GM12878 (cell line): ENCODE measurements at regions not wholly inside any gene's neighbourhood (a gene's known extent, or its start where the extent isn't known, plus 50 kb on each side); places are given as distances from the start of the nearest gene placed in this dataset.

Source experiments
- ATAC-seq: fragments of 200-7000 bp; cut with Tn5 transposase; 3 replicates; pipeline ENCODE4 v1.9.1; 2020; ENCODE audit warnings: mild to moderate bottlenecking, moderate library complexity
- BruUV-seq: library from RNA; stranded (reverse); fragments of 400-500 nt; replicated peaks from 2 replicates; lab custom pipeline; 2021; lab: Mats Ljungman, UMichigan
- CTCF ChIA-PET: fragments of 300-600 bp; sonication (Branson Sonifier 250); formaldehyde crosslinking; extraction: SDS; loops from one replicate; lab custom pipeline; 2021; ENCODE audit warnings: inconsistent platforms; lab: Yijun Ruan, JAX
- POLR2A ChIA-PET: fragments of 350-600 bp; formaldehyde crosslinking; extraction: SDS; loops from one replicate; lab custom pipeline; 2021; ENCODE audit warnings: inconsistent platforms; lab: Charles Lee
- RAD21 ChIA-PET: fragments of 300-600 bp; sonication (Branson Sonifier 250); formaldehyde crosslinking; loops from one replicate; lab custom pipeline; 2023; ENCODE audit warnings: antibody characterized with exemption; ENCODE audit not compliant: unreplicated experiment; lab: Charles Lee
- SMC1A ChIA-PET: fragments of 300-600 bp; sonication (Branson Sonifier 250); formaldehyde crosslinking; loops from one replicate; lab custom pipeline; 2023; ENCODE audit not compliant: unreplicated experiment, uncharacterized antibody; lab: Charles Lee
- DNase-seq: peaks from one replicate; pipeline ENCODE4 v3.0.0-alpha.2; 2011; ENCODE audit warnings: low read depth, low spot score
- FAIRE-seq: peaks from 3 replicates; lab custom pipeline; 2011; peaks lifted over from hg19 to GRCh38; lab: Jason Lieb, UNC
- H2AFZ ChIP-seq: 2 replicates; pipeline ENCODE4 v1.6.0; 2011; ENCODE audit warnings: low read depth, low read length, control low read depth; ENCODE audit not compliant: control insufficient read depth
- H3K27ac ChIP-seq: 2 replicates; pipeline ENCODE4 v1.5.1; 2011; ENCODE audit warnings: control low read depth; ENCODE audit not compliant: control insufficient read depth, insufficient read depth
- H3K27me3 ChIP-seq, 2 experiments: replicated peaks in 1 of 2; 2 replicates each; pipeline versions ENCODE4 v1.6.0 to v1.6.1; 2011; ENCODE audit warnings: low read length in 1 of 2; ENCODE audit not compliant: control insufficient read depth in 2 of 2, insufficient read depth in 2 of 2
- H3K36me3 ChIP-seq, 2 experiments: 2 replicates each; pipeline ENCODE4 v1.5.1; 2011; ENCODE audit warnings: low read length in 1 of 2; ENCODE audit not compliant: control insufficient read depth in 2 of 2, insufficient read depth in 2 of 2
- H3K4me1 ChIP-seq: 2 replicates; pipeline ENCODE4 v1.6.1; 2011; ENCODE audit warnings: mild to moderate bottlenecking, low read length, moderate library complexity, mixed read lengths; ENCODE audit not compliant: control insufficient read depth, insufficient read depth
- H3K4me2 ChIP-seq: 2 replicates; pipeline ENCODE4 v1.6.0; 2011; ENCODE audit warnings: control low read depth; ENCODE audit not compliant: control insufficient read depth, insufficient read depth
- H3K4me3 ChIP-seq: fragments of 200-600 bp; sonication (generic); 2 replicates; pipeline ENCODE4 v1.5.1; 2016
- H3K79me2 ChIP-seq: 2 replicates; pipeline ENCODE4 v1.6.0; 2011; ENCODE audit warnings: low read length; ENCODE audit not compliant: control insufficient read depth, insufficient read depth
- H3K9ac ChIP-seq: 2 replicates; pipeline ENCODE4 v1.8.0; 2011; ENCODE audit warnings: low read length, control low read depth, mixed read lengths; ENCODE audit not compliant: control insufficient read depth, insufficient read depth
- H3K9me3 ChIP-seq: replicated peaks from 3 replicates; pipeline ENCODE4 v1.5.1; 2011; ENCODE audit warnings: mild to moderate bottlenecking, low read length; ENCODE audit not compliant: control insufficient read depth, insufficient read depth
- H4K20me1 ChIP-seq: 2 replicates; pipeline ENCODE4 v1.6.0; 2011; ENCODE audit not compliant: control insufficient read depth, insufficient read depth
- BHLHE40 ChIP-seq, 2 experiments: fragments of 450-650 bp in 1 of 2; IDR thresholded peaks; 2 replicates each; pipeline ENCODE4 v1.6.1; 2011 to 2017; ENCODE audit warnings: low read depth in 2 of 2, borderline replicate concordance in 1 of 2, improper control_type of control experiment in 1 of 2, low read length in 1 of 2, mild to moderate bottlenecking in 1 of 2
- CTCF ChIP-seq, 3 experiments: IDR thresholded peaks in 2 of 3; conservative IDR thresholded peaks in 1 of 3; 2 replicates each; pipeline ENCODE4 v1.5.1; 2011; ENCODE audit warnings: low read depth in 3 of 3, low read length in 3 of 3, mild to moderate bottlenecking in 3 of 3, control low read depth in 2 of 3, moderate library complexity in 2 of 3, inconsistent platforms in 1 of 3, mixed read lengths in 1 of 3; ENCODE audit not compliant: control insufficient read depth in 2 of 3, insufficient read depth in 1 of 3; ENCODE audit errors: extremely low read depth in 1 of 3
- EGR1 ChIP-seq, 2 experiments: IDR thresholded peaks; 1 replicate in 1 of 2; 2 replicates in 1 of 2; pipeline ENCODE4 v1.6.1; 2011 to 2012; ENCODE audit warnings: low read depth in 2 of 2, low read length in 2 of 2, borderline replicate concordance in 1 of 2, mild to moderate bottlenecking in 1 of 2, moderate library complexity in 1 of 2
- ESRRA ChIP-seq: IDR thresholded peaks from 2 replicates; pipeline ENCODE4 v1.6.1; 2012; ENCODE audit warnings: mild to moderate bottlenecking, low read length, improper control_type of control experiment
- IKZF1 ChIP-seq: fragments of 450-650 bp; conservative IDR thresholded peaks from 2 replicates; pipeline ENCODE4 v1.6.1; 2017; ENCODE audit warnings: antibody characterized with exemption, mild to moderate bottlenecking
- NR2C1 ChIP-seq: fragments of 450-650 bp; IDR thresholded peaks from 2 replicates; pipeline ENCODE4 v1.6.1; 2017; ENCODE audit warnings: antibody characterized with exemption, mild to moderate bottlenecking, moderate library complexity
- RELA ChIP-seq: fragments of 450-650 bp; IDR thresholded peaks from 2 replicates; pipeline ENCODE4 v1.8.0; 2014; ENCODE audit warnings: borderline replicate concordance; ENCODE audit not compliant: partially characterized antibody
- SPI1 ChIP-seq: IDR thresholded peaks from 2 replicates; pipeline ENCODE4 v1.6.1; 2011; ENCODE audit warnings: low read depth, mild to moderate bottlenecking, low read length, moderate library complexity, borderline replicate concordance; ENCODE audit not compliant: insufficient read depth
- ZNF384 ChIP-seq: IDR thresholded peaks from 2 replicates; pipeline ENCODE4 v1.6.1; 2012; ENCODE audit warnings: low read depth, mild to moderate bottlenecking, low read length, improper control_type of control experiment, borderline replicate concordance
- WGBS: methylation state at CpG from one replicate; pipeline ENCODE4 v1.1.6; 2016; ENCODE audit warnings: low lambda C conversion rate; ENCODE audit not compliant: insufficient replicate concordance, insufficient coverage; ENCODE audit errors: missing lambda C conversion rate; 5-methylcytosine and 5-hydroxymethylcytosine counted together
- in situ Hi-C: fragments of 300-500 bp; cut with MboI; formaldehyde crosslinking; loops from 9 replicates; pipeline ENCODE4 v1.14.3; 2018; ENCODE audit warnings: mixed read lengths
- intact Hi-C: fragments of 100-400 bp; cut with micrococcal nuclease; formaldehyde crosslinking; loops from one replicate; pipeline ENCODE4 v1.14.2; 2022; ENCODE audit not compliant: unreplicated experiment
- TF ChIP-seq, protein P1 (sequence below): fragments of 450-650 bp; IDR thresholded peaks from 2 replicates; pipeline ENCODE4 v1.6.1; 2016; ENCODE audit warnings: mild to moderate bottlenecking

DNA sequence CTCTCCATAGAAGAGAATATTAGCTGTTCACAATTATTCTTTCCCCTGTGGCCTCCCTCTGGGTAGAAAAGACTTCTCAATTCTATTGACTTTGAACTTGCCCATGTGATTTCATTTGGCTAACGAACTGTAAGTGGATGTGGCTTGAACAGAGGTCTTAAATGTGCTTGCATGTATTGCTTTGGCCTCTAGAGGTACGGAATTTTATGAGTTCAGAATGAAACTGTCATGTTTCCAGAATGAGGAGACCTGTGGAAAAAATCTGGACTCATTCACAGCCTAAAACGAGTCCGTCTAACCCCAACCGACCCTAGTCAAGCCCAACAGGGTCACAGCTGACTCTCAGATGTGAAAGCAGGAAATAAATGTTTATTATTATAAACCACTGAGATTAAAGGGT lies 596.7 kb upstream of the UBE2E2 start:
- no peak for FAIRE-seq
- H2AFZ ChIP-seq = no peak overlapping the region
- no peak for TF ChIP-seq BHLHE40 (IDR thresholded peaks at IDR 0.05; ENCODE audit: borderline replicate concordance in 1 of 2, low read depth in 2 of 2, low read length in 1 of 2)
- TF ChIP-seq NR2C1 = no peak
- no peak for TF ChIP-seq SPI1
- TF ChIP-seq EGR1 (IDR thresholded peaks at IDR 0.05; ENCODE audit: borderline replicate concordance in 1 of 2, low read depth in 2 of 2, low read length in 2 of 2) = no peak
- no peak for TF ChIP-seq ESRRA
- no peak for TF ChIP-seq CTCF (IDR thresholded peaks at IDR 0.05 in 2 of 3, conservative IDR thresholded peaks at IDR 0.05 in 1 of 3; ENCODE audit: control insufficient read depth in 2 of 3, extremely low read depth in 1 of 3, insufficient read depth in 1 of 3, low read depth in 3 of 3, low read length in 3 of 3)
- TF ChIP-seq, protein P1, sequence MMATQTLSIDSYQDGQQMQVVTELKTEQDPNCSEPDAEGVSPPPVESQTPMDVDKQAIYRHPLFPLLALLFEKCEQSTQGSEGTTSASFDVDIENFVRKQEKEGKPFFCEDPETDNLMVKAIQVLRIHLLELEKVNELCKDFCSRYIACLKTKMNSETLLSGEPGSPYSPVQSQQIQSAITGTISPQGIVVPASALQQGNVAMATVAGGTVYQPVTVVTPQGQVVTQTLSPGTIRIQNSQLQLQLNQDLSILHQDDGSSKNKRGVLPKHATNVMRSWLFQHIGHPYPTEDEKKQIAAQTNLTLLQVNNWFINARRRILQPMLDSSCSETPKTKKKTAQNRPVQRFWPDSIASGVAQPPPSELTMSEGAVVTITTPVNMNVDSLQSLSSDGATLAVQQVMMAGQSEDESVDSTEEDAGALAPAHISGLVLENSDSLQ = no peak
- no peak for TF ChIP-seq RELA
- TF ChIP-seq ZNF384 = no peak
- TF ChIP-seq IKZF1 = no peak
- TF ChIP-seq, all 136 proteins: peak for 0
- no peak for DNase-seq
- no peaks in the 10 kb centered on the region for H3K36me3 ChIP-seq
- ChIA-PET CTCF (no interaction called here), SMC1A (interaction anchor here (1.2 kb wide), 1 partner anchor 9 kb away, joined by 3 read pairs; no protein-coding TSS in a partner anchor), POLR2A (no interaction called here), RAD21 (no interaction called here)
- in situ Hi-C loops (no loop called here), intact Hi-C loops (no loop called here)
- H3K27me3 ChIP-seq = no peaks in the 10 kb centered on the region
- no peak overlapping the region for H3K4me3 ChIP-seq
- no peak overlapping the region for H3K9ac ChIP-seq
- ATAC-seq = no peak
- WGBS = 17% methylated on average over 5 of the region's 5 CpGs
- H3K27ac ChIP-seq = no peak overlapping the region
- H4K20me1 ChIP-seq = no peaks in the 10 kb centered on the region
- BruUV-seq = no TSS peak
- H3K9me3 ChIP-seq = no peaks in the 10 kb centered on the region
- H3K79me2 ChIP-seq = no peaks in the 10 kb centered on the region
- H3K4me1 ChIP-seq = no peaks in the 10 kb centered on the region
- H3K4me2 ChIP-seq = no peak overlapping the region
